RWPE1 (cell line): ENCODE measurements at regions not wholly inside any gene's neighbourhood (a gene's known extent, or its start where the extent isn't known, plus 50 kb on each side); places are given as distances from the start of the nearest gene placed in this dataset.

Experiments
- CTCF ChIA-PET: fragments of 350-600 bp; sonication (Branson Sonifier 250); formaldehyde crosslinking; extraction: SDS; loops from one replicate; lab custom pipeline; 2021; lab: Yijun Ruan, JAX
- POLR2A ChIA-PET: fragments of 400-600 bp; formaldehyde crosslinking; extraction: SDS; loops from one replicate; lab custom pipeline; 2020; ENCODE audit warnings: antibody characterized with exemption; ENCODE audit not compliant: low non-redundant PET; lab: Yijun Ruan, JAX
- DNase-seq: peaks from one replicate; pipeline ENCODE4 v3.0.0; 2012; ENCODE audit warnings: low spot score
- H3K27ac ChIP-seq: fragments of 450-650 bp; 2 replicates; pipeline ENCODE4 v1.5.1; 2017
- TF ChIP-seq, protein P1 (sequence below): fragments of 450-650 bp; conservative IDR thresholded peaks from 2 replicates; pipeline ENCODE4 v1.5.1; 2017; ENCODE audit warnings: low read depth, mild to moderate bottlenecking

GRCh38 chr14:104438166-104438887 lies 141.2 kb upstream of the C14orf180 start:
- POLR2A ChIA-PET: no interaction called here
- TF ChIP-seq, protein P1, sequence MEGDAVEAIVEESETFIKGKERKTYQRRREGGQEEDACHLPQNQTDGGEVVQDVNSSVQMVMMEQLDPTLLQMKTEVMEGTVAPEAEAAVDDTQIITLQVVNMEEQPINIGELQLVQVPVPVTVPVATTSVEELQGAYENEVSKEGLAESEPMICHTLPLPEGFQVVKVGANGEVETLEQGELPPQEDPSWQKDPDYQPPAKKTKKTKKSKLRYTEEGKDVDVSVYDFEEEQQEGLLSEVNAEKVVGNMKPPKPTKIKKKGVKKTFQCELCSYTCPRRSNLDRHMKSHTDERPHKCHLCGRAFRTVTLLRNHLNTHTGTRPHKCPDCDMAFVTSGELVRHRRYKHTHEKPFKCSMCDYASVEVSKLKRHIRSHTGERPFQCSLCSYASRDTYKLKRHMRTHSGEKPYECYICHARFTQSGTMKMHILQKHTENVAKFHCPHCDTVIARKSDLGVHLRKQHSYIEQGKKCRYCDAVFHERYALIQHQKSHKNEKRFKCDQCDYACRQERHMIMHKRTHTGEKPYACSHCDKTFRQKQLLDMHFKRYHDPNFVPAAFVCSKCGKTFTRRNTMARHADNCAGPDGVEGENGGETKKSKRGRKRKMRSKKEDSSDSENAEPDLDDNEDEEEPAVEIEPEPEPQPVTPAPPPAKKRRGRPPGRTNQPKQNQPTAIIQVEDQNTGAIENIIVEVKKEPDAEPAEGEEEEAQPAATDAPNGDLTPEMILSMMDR: no peak
- DNase-seq: no peak
- no peak overlapping the region for H3K27ac ChIP-seq
- CTCF ChIA-PET: interaction anchor here (0.7 kb wide), 1 partner anchor 201 kb away, joined by 3 read pairs; no protein-coding TSS in a partner anchor

DNA sequence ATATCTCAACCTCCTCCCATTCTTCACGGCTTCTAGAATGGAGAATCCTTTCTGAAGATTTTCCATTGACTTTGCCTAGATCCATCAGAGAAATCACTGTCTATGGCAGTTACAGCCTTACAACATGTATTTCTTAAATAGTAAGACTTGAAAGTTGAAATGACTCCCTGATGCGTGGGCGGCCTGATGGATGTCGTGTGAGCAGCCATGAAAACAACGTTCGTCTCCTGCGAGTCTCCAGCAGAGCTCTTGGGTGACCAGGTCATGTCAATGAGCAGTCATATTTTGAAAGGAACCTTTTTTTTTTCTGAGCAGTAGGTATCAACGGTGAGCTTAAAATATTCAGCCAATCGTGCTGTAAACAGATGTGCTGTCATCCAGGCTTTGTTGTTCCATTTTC lies 139.9 kb upstream of the C14orf180 start:
- no peak overlapping the region for H3K27ac ChIP-seq
- no peak for DNase-seq
- ChIA-PET POLR2A (no interaction called here), CTCF (no interaction called here)
- TF ChIP-seq, protein P1: no peak

- no peak for DNase-seq
- H3K27ac ChIP-seq: no peak overlapping the region
- CTCF ChIA-PET: no interaction called here
- POLR2A ChIA-PET: no interaction called here
- TF ChIP-seq, protein P1: no peak
Measured at GRCh38 chr14:104440297-104440956, 139.1 kb upstream of the C14orf180 start.

- ChIA-PET CTCF (interaction anchor here (0.6 kb wide), 1 partner anchor 15 kb away, joined by 5 read pairs; no protein-coding TSS in a partner anchor), POLR2A (no interaction called here)
- TF ChIP-seq, protein P1: no peak
- no peak for DNase-seq
- no peak overlapping the region for H3K27ac ChIP-seq
Measured at GRCh38 chr14:104441275-104442106, 138.1 kb upstream of the C14orf180 start.

GRCh38 chr14:104442107-104442551 lies 137.4 kb upstream of the C14orf180 start:
- CTCF ChIA-PET: interaction anchor here (0.6 to 0.8 kb wide), 2 partner anchors 10 to 15 kb away, joined by 4 to 5 read pairs; no protein-coding TSS in a partner anchor
- DNase-seq: no peak
- TF ChIP-seq, protein P1: no peak
- POLR2A ChIA-PET: no interaction called here
- H3K27ac ChIP-seq: no peak overlapping the region
